HT-29 (cell line): ENCODE measurements at regions not wholly inside any gene's neighbourhood (a gene's known extent, or its start where the extent isn't known, plus 50 kb on each side); places are given as distances from the start of the nearest gene placed in this dataset.

Source experiments
- DNase-seq: peaks from one replicate; pipeline ENCODE4 v3.0.0-alpha.2; 2015; ENCODE audit warnings: low spot score

- no peak for DNase-seq
These were observed 409.1 kb downstream of the NPIPA7 start for GRCh38 chr16:16788004-16788403.

- no peak for DNase-seq
These were observed 411.7 kb downstream of the NPIPA7 start for GRCh38 chr16:16790597-16790996.

GRCh38 chr16:16791051-16791450, 412.1 kb downstream of the NPIPA7 start:
- DNase-seq, result no peak

GRCh38 chr16:16797239-16797638, 418.3 kb downstream of the NPIPA7 start:
- peak; percentile 4 for DNase-seq

- DNase-seq, result no peak
These were observed 419.6 kb downstream of the NPIPA7 start for GRCh38 chr16:16798504-16798903.

GRCh38 chr16:16805809-16806208, 426.9 kb downstream of the NPIPA7 start:
- DNase-seq, result no peak

- no peak for DNase-seq
These were observed 436.7 kb downstream of the NPIPA7 start for GRCh38 chr16:16815641-16816040.

- DNase-seq, result no peak
These were observed 438.3 kb downstream of the NPIPA7 start for GRCh38 chr16:16817196-16817595.

- DNase-seq, result no peak
These were observed 442.3 kb downstream of the NPIPA7 start for GRCh38 chr16:16821261-16821660.

- no peak for DNase-seq
These were observed 450.0 kb downstream of the NPIPA7 start for GRCh38 chr16:16828913-16829398.

GRCh38 chr16:16830401-16830800, 451.5 kb downstream of the NPIPA7 start:
- DNase-seq, result no peak

GRCh38 chr16:16830973-16831372, 452.0 kb downstream of the NPIPA7 start:
- no peak for DNase-seq

- DNase-seq, result no peak
These were observed 454.2 kb downstream of the NPIPA7 start for GRCh38 chr16:16833165-16833564.

- DNase-seq, result no peak
These were observed 471.3 kb downstream of the NPIPA7 start for GRCh38 chr16:16850274-16850673.

- DNase-seq, result no peak
These were observed 478.1 kb downstream of the NPIPA7 start for GRCh38 chr16:16857012-16857411.

GRCh38 chr16:16857603-16858283, 478.8 kb downstream of the NPIPA7 start:
- no peak for DNase-seq

- peak; percentile 47 for DNase-seq
These were observed 482.6 kb downstream of the NPIPA7 start for GRCh38 chr16:16861546-16861945.

GRCh38 chr16:16863672-16864071, 484.7 kb downstream of the NPIPA7 start:
- no peak for DNase-seq

GRCh38 chr16:16864536-16864935, 485.6 kb downstream of the NPIPA7 start:
- DNase-seq, result no peak

- no peak for DNase-seq
These were observed 486.4 kb downstream of the NPIPA7 start for GRCh38 chr16:16865374-16865773.

- DNase-seq, result no peak
These were observed 489.0 kb downstream of the NPIPA7 start for GRCh38 chr16:16867973-16868372.

GRCh38 chr16:16868727-16869126, 489.8 kb downstream of the NPIPA7 start:
- DNase-seq, result no peak

- DNase-seq, result no peak
These were observed 490.8 kb downstream of the NPIPA7 start for GRCh38 chr16:16869746-16870145.

- no peak for DNase-seq
These were observed 492.3 kb downstream of the NPIPA7 start for GRCh38 chr16:16871196-16871595.
